Loucy (cell line): ENCODE measurements at regions not wholly inside any gene's neighbourhood (a gene's known extent, or its start where the extent isn't known, plus 50 kb on each side); places are given as distances from the start of the nearest gene placed in this dataset.

Experiments
- H2AFZ ChIP-seq: fragments of 200-600 bp; sonication (generic); 2 replicates; pipeline ENCODE4 v1.6.0; 2016; ENCODE audit warnings: antibody characterized with exemption, mild to moderate bottlenecking, low read length, moderate library complexity
- H3F3A ChIP-seq: fragments of 200-600 bp; 2 replicates; pipeline ENCODE4 v1.6.0; 2016; ENCODE audit warnings: antibody characterized with exemption, low read depth, mild to moderate bottlenecking
- H3K27me3 ChIP-seq: fragments of 200-600 bp; sonication (generic); 2 replicates; pipeline ENCODE4 v1.6.1; 2014; ENCODE audit warnings: low read length, mild to moderate bottlenecking; ENCODE audit not compliant: insufficient read depth, poor library complexity, severe bottlenecking
- H3K36me3 ChIP-seq: fragments of 200-600 bp; sonication (generic); 2 replicates; pipeline ENCODE4 v1.6.1; 2016; ENCODE audit warnings: low read length; ENCODE audit not compliant: insufficient read depth
- H3K4me1 ChIP-seq: fragments of 200-600 bp; sonication (generic); 2 replicates; pipeline ENCODE4 v1.5.1; 2014; ENCODE audit warnings: low read length, mild to moderate bottlenecking; ENCODE audit not compliant: insufficient read depth, poor library complexity, severe bottlenecking
- H3K4me2 ChIP-seq: fragments of 200-600 bp; sonication (generic); 2 replicates; pipeline ENCODE4 v1.6.0; 2014; ENCODE audit warnings: antibody characterized with exemption, low read length, low read depth, mild to moderate bottlenecking; ENCODE audit not compliant: poor library complexity, severe bottlenecking
- H3K4me3 ChIP-seq: fragments of 200-600 bp; sonication (generic); 2 replicates; pipeline ENCODE4 v1.5.1; 2014; ENCODE audit warnings: low read length, mild to moderate bottlenecking, mixed read lengths; ENCODE audit not compliant: poor library complexity, severe bottlenecking
- H3K79me2 ChIP-seq: fragments of 200-600 bp; sonication (generic); 2 replicates; pipeline ENCODE4 v1.6.1; 2014; ENCODE audit warnings: low read length; ENCODE audit not compliant: insufficient read depth
- H3K9ac ChIP-seq: fragments of 200-600 bp; sonication (generic); 2 replicates; pipeline ENCODE4 v1.6.0; 2014; ENCODE audit warnings: mild to moderate bottlenecking, low read depth, low read length, moderate library complexity; ENCODE audit not compliant: poor library complexity, severe bottlenecking
- H3K9me2 ChIP-seq: fragments of 200-600 bp; sonication (generic); replicated peaks from 2 replicates; pipeline ENCODE4 v1.6.1; 2016; ENCODE audit warnings: low read depth, low read length, mixed read lengths
- H3K9me3 ChIP-seq: fragments of 200-600 bp; sonication (generic); 2 replicates; pipeline ENCODE4 v1.6.1; 2014; ENCODE audit warnings: mild to moderate bottlenecking, antibody characterized with exemption, low read length, low read depth; ENCODE audit not compliant: insufficient read depth
- H4K20me1 ChIP-seq: fragments of 200-600 bp; sonication (generic); 2 replicates; pipeline ENCODE4 v1.6.0; 2014; ENCODE audit warnings: antibody characterized with exemption, low read length, mild to moderate bottlenecking; ENCODE audit not compliant: insufficient read depth, poor library complexity, severe bottlenecking
- CTCF ChIP-seq: fragments of 200-600 bp; sonication (generic); conservative IDR thresholded peaks from 2 replicates; pipeline ENCODE4 v1.5.1; 2014; ENCODE audit warnings: mild to moderate bottlenecking, antibody characterized with exemption, low read length
- EZH2phosphoT487 ChIP-seq: fragments of 200-600 bp; IDR thresholded peaks from 2 replicates; pipeline ENCODE4 v1.6.1; 2018; ENCODE audit warnings: antibody characterized with exemption, mild to moderate bottlenecking, moderate library complexity, borderline replicate concordance

DNA sequence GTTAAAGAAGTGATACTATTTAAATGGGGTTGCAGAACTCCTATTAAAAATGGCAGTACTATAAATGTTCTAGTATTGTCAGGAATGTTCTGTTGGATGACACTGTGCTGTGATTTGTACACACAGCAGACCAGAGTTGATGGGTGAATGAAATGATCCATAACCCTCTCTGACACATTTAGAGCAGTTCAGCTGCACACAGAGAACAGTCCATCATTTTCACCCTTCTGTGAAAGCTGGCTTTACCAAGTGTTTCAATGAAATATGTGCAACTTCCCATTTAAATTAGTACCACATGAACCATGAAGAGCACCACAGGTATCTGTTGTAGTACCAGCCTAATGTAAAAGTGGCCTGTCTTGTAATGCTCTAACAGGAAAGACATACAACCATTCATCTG, 981.4 kb downstream of the TMEM182 start:
- no peaks in the 10 kb centered on the region for H3K79me2 ChIP-seq

GRCh38 chr2:103754530-103754929, 992.7 kb downstream of the TMEM182 start:
- Histone ChIP-seq H3K4me1 (no peaks in the 10 kb centered on the region), H3K79me2 (no peaks in the 10 kb centered on the region), H2AFZ (no peak overlapping the region), H3F3A (no peaks in the 10 kb centered on the region), H3K9me2 (no peaks in the 10 kb centered on the region), H3K27me3 (no peaks in the 10 kb centered on the region), H3K36me3 (no peaks in the 10 kb centered on the region), H3K4me2 (no peak overlapping the region), H3K9me3 (no peaks in the 10 kb centered on the region), H3K9ac (no peak overlapping the region), H3K4me3 (no peak overlapping the region), H4K20me1 (no peaks in the 10 kb centered on the region)
- TF ChIP-seq CTCF (no peak), EZH2phosphoT487 (no peak)

More for the DNA sequence above, 981.4 kb downstream of the TMEM182 start:
- no peak overlapping the region for H3K4me2 ChIP-seq
- H3K4me3 ChIP-seq = no peak overlapping the region
- no peaks in the 10 kb centered on the region for H3K9me3 ChIP-seq
- no peak overlapping the region for H2AFZ ChIP-seq
- no peaks in the 10 kb centered on the region for H4K20me1 ChIP-seq
- no peaks in the 10 kb centered on the region for H3K36me3 ChIP-seq
- H3K9ac ChIP-seq = no peak overlapping the region
- H3K27me3 ChIP-seq = no peaks in the 10 kb centered on the region
- H3F3A ChIP-seq = no peaks in the 10 kb centered on the region
- TF ChIP-seq CTCF (no peak), EZH2phosphoT487 (no peak)
- no peaks in the 10 kb centered on the region for H3K9me2 ChIP-seq
- no peaks in the 10 kb centered on the region for H3K4me1 ChIP-seq

GRCh38 chr2:103773884-103774283, 1012.1 kb downstream of the TMEM182 start:
- Histone ChIP-seq H3K27me3 (no peaks in the 10 kb centered on the region), H2AFZ (no peak overlapping the region), H3K79me2 (no peaks in the 10 kb centered on the region), H3K9ac (no peak overlapping the region), H3K4me2 (no peak overlapping the region), H3K36me3 (no peaks in the 10 kb centered on the region), H3K4me1 (no peaks in the 10 kb centered on the region), H3F3A (no peaks in the 10 kb centered on the region), H3K9me3 (no peaks in the 10 kb centered on the region; the same call in 1 of the 2 replicates), H4K20me1 (no peaks in the 10 kb centered on the region), H3K9me2 (no peaks in the 10 kb centered on the region), H3K4me3 (no peak overlapping the region)
- no peak for TF ChIP-seq EZH2phosphoT487
- no peak for TF ChIP-seq CTCF
